ENCODE measurements at regions not wholly inside any gene's neighbourhood (a gene's known extent, or its start where the extent isn't known, plus 50 kb on each side); places are given as distances from the start of the nearest gene placed in this dataset.

DNA sequence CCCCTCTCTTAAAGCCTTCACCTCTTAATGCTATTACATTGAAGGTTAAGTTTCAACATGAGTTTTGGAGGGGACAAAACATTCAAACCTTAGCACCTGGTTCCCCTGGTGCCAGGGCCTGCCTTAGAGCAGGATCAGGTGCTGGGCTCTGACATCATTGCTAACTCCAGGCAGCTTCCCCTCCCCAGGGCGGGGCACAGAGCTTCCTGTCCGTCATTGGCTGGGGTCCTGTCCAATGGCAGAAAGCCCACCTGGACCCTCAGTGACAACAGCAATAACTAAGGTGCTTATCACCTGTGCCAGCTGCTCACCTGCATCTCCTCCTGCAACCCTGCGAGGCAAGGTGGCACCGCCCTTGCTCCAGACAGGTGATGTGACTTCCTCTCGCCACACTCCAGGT, 177.4 kb downstream of the NSG2 start:
- DNase-seq = peak; percentile 77
- WGBS, 2 experiments (ENCODE audit: insufficient coverage in 1 of 2, insufficient read length in 1 of 2) = 90 to 91% methylated on average over 4 to 5 of the region's 5 CpGs
- no peak overlapping the region for H3K4me3 ChIP-seq (ENCODE audit: low read length)
- H3K4me3 Mint-ChIP-seq = no peak overlapping the region
- no peak overlapping the region for H3K9ac ChIP-seq (ENCODE audit: extremely low read depth, low read length, poor library complexity, severe bottlenecking)
- H3K27ac Mint-ChIP-seq = no peak overlapping the region
- peaks cover 2% of the 10 kb centered on the region for H3K4me1 ChIP-seq (ENCODE audit: control insufficient read depth, insufficient read depth, low read length)
- H3K36me3 ChIP-seq (ENCODE audit: control insufficient read depth, insufficient read depth, low read length) = no peaks in the 10 kb centered on the region
- H3K27me3 ChIP-seq (ENCODE audit: control insufficient read depth, insufficient read depth, low read length, poor library complexity, severe bottlenecking) = peaks cover 11% of the 10 kb centered on the region
- H3K36me3 Mint-ChIP-seq (ENCODE audit: low read depth) = no peaks in the 10 kb centered on the region
- H3K9me3 Mint-ChIP-seq = no peaks in the 10 kb centered on the region
- H3K4me1 Mint-ChIP-seq = peaks cover 13% of the 10 kb centered on the region
- no peaks in the 10 kb centered on the region for H3K9me3 ChIP-seq (ENCODE audit: control insufficient read depth, low read length)
- H3K27me3 Mint-ChIP-seq (ENCODE audit: insufficient read depth) = peaks cover 14% of the 10 kb centered on the region
- no peak overlapping the region for H3K27ac ChIP-seq (ENCODE audit: low read depth, low read length)
- TF ChIP-seq, protein P1, sequence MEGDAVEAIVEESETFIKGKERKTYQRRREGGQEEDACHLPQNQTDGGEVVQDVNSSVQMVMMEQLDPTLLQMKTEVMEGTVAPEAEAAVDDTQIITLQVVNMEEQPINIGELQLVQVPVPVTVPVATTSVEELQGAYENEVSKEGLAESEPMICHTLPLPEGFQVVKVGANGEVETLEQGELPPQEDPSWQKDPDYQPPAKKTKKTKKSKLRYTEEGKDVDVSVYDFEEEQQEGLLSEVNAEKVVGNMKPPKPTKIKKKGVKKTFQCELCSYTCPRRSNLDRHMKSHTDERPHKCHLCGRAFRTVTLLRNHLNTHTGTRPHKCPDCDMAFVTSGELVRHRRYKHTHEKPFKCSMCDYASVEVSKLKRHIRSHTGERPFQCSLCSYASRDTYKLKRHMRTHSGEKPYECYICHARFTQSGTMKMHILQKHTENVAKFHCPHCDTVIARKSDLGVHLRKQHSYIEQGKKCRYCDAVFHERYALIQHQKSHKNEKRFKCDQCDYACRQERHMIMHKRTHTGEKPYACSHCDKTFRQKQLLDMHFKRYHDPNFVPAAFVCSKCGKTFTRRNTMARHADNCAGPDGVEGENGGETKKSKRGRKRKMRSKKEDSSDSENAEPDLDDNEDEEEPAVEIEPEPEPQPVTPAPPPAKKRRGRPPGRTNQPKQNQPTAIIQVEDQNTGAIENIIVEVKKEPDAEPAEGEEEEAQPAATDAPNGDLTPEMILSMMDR (conservative IDR thresholded peaks at IDR 0.05) = no peak

DNA sequence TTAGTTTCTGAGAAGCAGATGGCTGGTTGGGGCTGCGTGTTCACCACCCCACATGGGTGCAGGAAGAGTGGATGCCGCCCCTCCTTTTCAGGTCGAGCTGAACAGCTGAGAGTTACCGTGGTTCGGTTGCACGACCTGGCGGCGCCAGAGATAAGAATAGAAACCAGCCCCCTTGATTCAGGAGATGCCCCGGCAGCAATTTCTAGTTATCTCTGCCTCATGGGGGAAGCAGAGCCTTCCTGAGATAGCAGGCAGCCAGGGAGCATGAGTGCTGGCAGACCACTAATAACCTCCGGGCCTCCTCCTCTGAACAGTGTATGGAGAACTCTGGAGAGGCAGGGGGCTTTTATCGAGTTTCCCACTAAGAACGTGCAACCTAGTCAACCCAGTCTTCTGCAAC, 177.8 kb downstream of the NSG2 start:
- DNase-seq = no peak
- peaks cover 2% of the 10 kb centered on the region for H3K4me1 ChIP-seq (ENCODE audit: control insufficient read depth, insufficient read depth, low read length)
- H3K9me3 Mint-ChIP-seq = no peaks in the 10 kb centered on the region
- TF ChIP-seq, protein P1 (conservative IDR thresholded peaks at IDR 0.05) = no peak
- H3K9me3 ChIP-seq (ENCODE audit: control insufficient read depth, low read length) = no peaks in the 10 kb centered on the region
- no peaks in the 10 kb centered on the region for H3K36me3 Mint-ChIP-seq (ENCODE audit: low read depth)
- H3K27me3 ChIP-seq (ENCODE audit: control insufficient read depth, insufficient read depth, low read length, poor library complexity, severe bottlenecking) = peaks cover 10% of the 10 kb centered on the region
- 90 to 92% methylated on average over 11 to 12 of the region's 12 CpGs for whole genome bisulfite sequencing, 2 experiments (ENCODE audit: insufficient coverage in 1 of 2, insufficient read length in 1 of 2)
- no peak overlapping the region for H3K4me3 ChIP-seq (ENCODE audit: low read length)
- H3K9ac ChIP-seq (ENCODE audit: extremely low read depth, low read length, poor library complexity, severe bottlenecking) = no peak overlapping the region
- H3K27ac Mint-ChIP-seq = no peak overlapping the region
- peaks cover 13% of the 10 kb centered on the region for H3K4me1 Mint-ChIP-seq
- H3K4me3 Mint-ChIP-seq = no peak overlapping the region
- H3K27ac ChIP-seq (ENCODE audit: low read depth, low read length) = no peak overlapping the region
- H3K27me3 Mint-ChIP-seq (ENCODE audit: insufficient read depth) = peaks cover 12% of the 10 kb centered on the region
- H3K36me3 ChIP-seq (ENCODE audit: control insufficient read depth, insufficient read depth, low read length) = no peaks in the 10 kb centered on the region

DNA sequence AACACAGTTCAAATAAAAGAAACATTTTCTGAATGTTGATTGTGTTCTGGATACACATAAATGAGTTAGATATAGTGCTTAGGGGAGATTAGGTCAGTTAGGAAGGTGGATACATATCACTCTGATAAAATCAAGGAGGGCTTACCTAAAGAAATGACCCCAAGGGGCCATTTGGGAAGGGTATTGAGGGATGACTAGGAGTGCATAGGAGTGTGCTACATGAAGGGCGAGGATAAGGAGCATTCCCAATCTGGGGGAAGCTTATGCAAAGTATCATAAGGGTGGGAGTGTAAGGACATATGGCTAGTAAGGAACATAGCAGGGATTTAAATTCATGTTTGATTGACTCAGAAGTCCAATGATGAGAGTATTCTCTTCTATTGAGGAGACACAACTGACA, 183.6 kb downstream of the NSG2 start:
- WGBS, 2 experiments (ENCODE audit: insufficient coverage in 1 of 2, insufficient read length in 1 of 2) = 98 to 100% methylated on average over 1 of the region's 1 CpG

More for the DNA sequence above, 183.6 kb downstream of the NSG2 start:
- Mint-ChIP-seq H3K9me3 (no peaks in the 10 kb centered on the region), H3K27ac (no peak overlapping the region), H3K27me3 (ENCODE audit: insufficient read depth) (peaks cover 10% of the 10 kb centered on the region), H3K4me3 (no peak overlapping the region), H3K4me1 (peaks cover 3% of the 10 kb centered on the region), H3K36me3 (ENCODE audit: low read depth) (no peaks in the 10 kb centered on the region)
- no peaks in the 10 kb centered on the region for H3K27me3 ChIP-seq (ENCODE audit: control insufficient read depth, insufficient read depth, low read length, poor library complexity, severe bottlenecking)
- TF ChIP-seq, protein P1 (conservative IDR thresholded peaks at IDR 0.05) = no peak
- H3K4me3 ChIP-seq (ENCODE audit: low read length) = no peak overlapping the region
- no peak overlapping the region for H3K27ac ChIP-seq (ENCODE audit: low read depth, low read length)
- H3K9me3 ChIP-seq (ENCODE audit: control insufficient read depth, low read length) = no peaks in the 10 kb centered on the region
- DNase-seq = no peak
- H3K36me3 ChIP-seq (ENCODE audit: control insufficient read depth, insufficient read depth, low read length) = no peaks in the 10 kb centered on the region
- H3K4me1 ChIP-seq (ENCODE audit: control insufficient read depth, insufficient read depth, low read length) = no peaks in the 10 kb centered on the region
- H3K9ac ChIP-seq (ENCODE audit: extremely low read depth, low read length, poor library complexity, severe bottlenecking) = no peak overlapping the region

Data from endodermal cell (in vitro differentiated cells).